H1 (cell line): ENCODE measurements at regions not wholly inside any gene's neighbourhood (a gene's known extent, or its start where the extent isn't known, plus 50 kb on each side); places are given as distances from the start of the nearest gene placed in this dataset.
A peak's percentile ranks its signal among the peaks of the same experiment; 100 is the strongest.

ENCODE experiments used
- BRCA1 ChIP-seq: IDR thresholded peaks from 2 replicates; pipeline ENCODE4 v1.6.1; 2012; ENCODE audit warnings: low read depth, low read length, improper control_type of control experiment
- CHD1 ChIP-seq: IDR thresholded peaks from 2 replicates; pipeline ENCODE4 v1.6.1; 2012; ENCODE audit warnings: low read depth, low read length, improper control_type of control experiment
- CTBP2 ChIP-seq: IDR thresholded peaks from 2 replicates; pipeline ENCODE4 v1.7.0; 2011; ENCODE audit warnings: borderline replicate concordance, mild to moderate bottlenecking, moderate library complexity, mixed read lengths, low read length; ENCODE audit not compliant: insufficient read depth, insufficient read length
- EZH2 ChIP-seq: fragments of 200-600 bp; sonication (generic); IDR thresholded peaks from 2 replicates; pipeline ENCODE4 v1.7.1; 2012; ENCODE audit warnings: low read depth, mild to moderate bottlenecking, moderate library complexity, low read length, inconsistent platforms; ENCODE audit not compliant: severe bottlenecking
- HDAC6 ChIP-seq: IDR thresholded peaks from one replicate; pipeline ENCODE4 v1.7.1; 2012; ENCODE audit warnings: low read depth, mild to moderate bottlenecking, inconsistent platforms, low read length, moderate library complexity
- KDM1A ChIP-seq: fragments of 200-600, 300-600 bp; sonication (generic); IDR thresholded peaks from 2 replicates; pipeline ENCODE4 v1.7.1; 2016; ENCODE audit warnings: mild to moderate bottlenecking, low read length, borderline replicate concordance
- POLR2AphosphoS5 ChIP-seq: IDR thresholded peaks from 2 replicates; pipeline ENCODE4 v1.6.1; 2011; ENCODE audit warnings: low read depth, low read length
- RAD21 ChIP-seq, 2 experiments: IDR thresholded peaks in 1 of 2; conservative IDR thresholded peaks in 1 of 2; 2 replicates each; pipeline ENCODE4 v1.6.1; 2011; ENCODE audit warnings: low read depth in 2 of 2, low read length in 2 of 2, improper control_type of control experiment in 1 of 2, inconsistent platforms in 1 of 2, mild to moderate bottlenecking in 1 of 2, moderate library complexity in 1 of 2
- SAP30 ChIP-seq: fragments of 300-600 bp; sonication (generic); IDR thresholded peaks from 2 replicates; pipeline ENCODE4 v1.7.1; 2012; ENCODE audit warnings: low read length, moderate library complexity, mild to moderate bottlenecking, inconsistent platforms; ENCODE audit not compliant: insufficient read depth, insufficient replicate concordance
- SIX5 ChIP-seq: IDR thresholded peaks from 2 replicates; pipeline ENCODE4 v1.6.1; 2011; ENCODE audit warnings: mild to moderate bottlenecking, low read depth, low read length
- SP4 ChIP-seq: IDR thresholded peaks from 2 replicates; pipeline ENCODE4 v1.6.1; 2012; ENCODE audit warnings: low read length, inconsistent platforms
- SRF ChIP-seq: IDR thresholded peaks from 2 replicates; pipeline ENCODE4 v1.6.1; 2011; ENCODE audit warnings: mild to moderate bottlenecking, low read depth, low read length, moderate library complexity
- SUZ12 ChIP-seq: fragments of 200-600 bp; sonication (generic); IDR thresholded peaks from 2 replicates; pipeline ENCODE4 v1.6.1; 2012; ENCODE audit warnings: mild to moderate bottlenecking, inconsistent platforms, low read length, moderate library complexity, mixed read lengths
- TAF7 ChIP-seq: optimal IDR thresholded peaks from 2 replicates; pipeline ENCODE3; 2011; ENCODE audit warnings: low read depth, mild to moderate bottlenecking, inconsistent platforms, low read length, moderate library complexity, borderline replicate concordance
- TBP ChIP-seq: IDR thresholded peaks from 2 replicates; pipeline ENCODE4 v1.6.1; 2011; ENCODE audit warnings: low read depth, low read length, improper control_type of control experiment
- TEAD4 ChIP-seq: IDR thresholded peaks from 2 replicates; pipeline ENCODE4 v1.6.1; 2012; ENCODE audit warnings: low read depth, low read length, inconsistent platforms, mixed read lengths
- YY1 ChIP-seq: IDR thresholded peaks from 2 replicates; pipeline ENCODE4 v1.6.1; 2011; ENCODE audit warnings: low read depth, mild to moderate bottlenecking, low read length
- ZNF274 ChIP-seq: IDR thresholded peaks from 2 replicates; pipeline ENCODE4 v1.7.0; 2012; ENCODE audit warnings: low read length, borderline replicate concordance; ENCODE audit errors: extremely low read depth
- TF ChIP-seq, protein P1 (sequence below): IDR thresholded peaks from 2 replicates; pipeline ENCODE4 v1.6.1; 2012; ENCODE audit warnings: inconsistent platforms
- TF ChIP-seq, protein P2 (sequence below): IDR thresholded peaks from 2 replicates; pipeline ENCODE4 v1.6.1; 2012; ENCODE audit warnings: inconsistent platforms

- TF ChIP-seq CTBP2 (no peak), SRF (no peak), POLR2AphosphoS5 (no peak), HDAC6 (no peak), YY1 (no peak), TBP (no peak), RAD21 (IDR thresholded peaks at IDR 0.05 in 1 of 2, conservative IDR thresholded peaks at IDR 0.05 in 1 of 2; ENCODE audit: low read depth in 2 of 2, low read length in 2 of 2) (no peak), BRCA1 (no peak), SIX5 (peak; percentile 23; the same call in 1 of the 2 replicates), SUZ12 (no peak), SAP30 (no peak), KDM1A (peak; percentile 89), SP4 (peak; percentile 23), EZH2 (no peak), TEAD4 (peak; percentile 69; the same call in 1 of the 2 replicates), CHD1 (no peak), ZNF274 (no peak), TAF7 (no peak)
- TF ChIP-seq, protein P1, sequence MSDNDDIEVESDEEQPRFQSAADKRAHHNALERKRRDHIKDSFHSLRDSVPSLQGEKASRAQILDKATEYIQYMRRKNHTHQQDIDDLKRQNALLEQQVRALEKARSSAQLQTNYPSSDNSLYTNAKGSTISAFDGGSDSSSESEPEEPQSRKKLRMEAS, result peak; percentile 49
- TF ChIP-seq, protein P2, sequence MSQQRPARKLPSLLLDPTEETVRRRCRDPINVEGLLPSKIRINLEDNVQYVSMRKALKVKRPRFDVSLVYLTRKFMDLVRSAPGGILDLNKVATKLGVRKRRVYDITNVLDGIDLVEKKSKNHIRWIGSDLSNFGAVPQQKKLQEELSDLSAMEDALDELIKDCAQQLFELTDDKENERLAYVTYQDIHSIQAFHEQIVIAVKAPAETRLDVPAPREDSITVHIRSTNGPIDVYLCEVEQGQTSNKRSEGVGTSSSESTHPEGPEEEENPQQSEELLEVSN, result no peak
- TF ChIP-seq, all 59 proteins: peak for 18
Observed at GRCh38 chr7:25862261-25863004, 289.6 kb upstream of the NFE2L3 start (continued).
